IMR-90 (cell line): ENCODE measurements at regions not wholly inside any gene's neighbourhood (a gene's known extent, or its start where the extent isn't known, plus 50 kb on each side); places are given as distances from the start of the nearest gene placed in this dataset.

Experiments
- ATAC-seq: fragments of 200-7000 bp; cut with Tn5 transposase; 2 replicates; pipeline ENCODE4 v1.9.1; 2020; ENCODE audit warnings: low read depth, mild to moderate bottlenecking, moderate library complexity
- BruUV-seq: library from RNA; stranded (reverse); fragments of 400-500 nt; replicated peaks from 2 replicates; lab custom pipeline; 2021; lab: Mats Ljungman, UMichigan
- CTCF ChIA-PET: fragments of 300-600 bp; formaldehyde crosslinking; extraction: SDS; loops from one replicate; lab custom pipeline; 2021; ENCODE audit warnings: antibody characterized with exemption; lab: Yijun Ruan, JAX
- POLR2A ChIA-PET: fragments of 300-600 bp; sonication (Branson Sonifier 250); formaldehyde crosslinking; loops from one replicate; lab custom pipeline; 2022; ENCODE audit warnings: antibody characterized with exemption; ENCODE audit not compliant: unreplicated experiment; lab: Charles Lee
- DNase-seq: peaks from one replicate; pipeline ENCODE4 v3.0.0; 2013
- H2AFZ ChIP-seq: replicated peaks from 2 replicates; pipeline ENCODE3; 2013; ENCODE audit warnings: low read length, mild to moderate bottlenecking; ENCODE audit not compliant: poor library complexity
- H2AK5ac ChIP-seq: 2 replicates; pipeline ENCODE4 v1.6.1; 2013; ENCODE audit warnings: low read depth, low read length, inconsistent platforms
- H2AK9ac ChIP-seq: replicated peaks from 2 replicates; pipeline ENCODE3; 2013; ENCODE audit warnings: mild to moderate bottlenecking, low read depth, low read length, moderate library complexity; ENCODE audit not compliant: poor library complexity
- H2BK120ac ChIP-seq: 2 replicates; pipeline ENCODE4 v1.6.1; 2013; ENCODE audit warnings: low read depth, low read length, inconsistent platforms
- H2BK15ac ChIP-seq: 3 replicates; pipeline ENCODE4 v1.6.1; 2013; ENCODE audit warnings: low read depth, low read length, inconsistent platforms
- H2BK20ac ChIP-seq: 2 replicates; pipeline ENCODE4 v1.6.1; 2013; ENCODE audit warnings: low read depth, mild to moderate bottlenecking, inconsistent platforms, low read length, moderate library complexity
- H2BK5ac ChIP-seq: 2 replicates; pipeline ENCODE4 v1.6.1; 2013; ENCODE audit warnings: mild to moderate bottlenecking, low read depth, low read length, inconsistent platforms; ENCODE audit not compliant: poor library complexity, severe bottlenecking
- H3K14ac ChIP-seq: replicated peaks from 2 replicates; pipeline ENCODE4 v1.6.1; 2013; ENCODE audit warnings: low read depth, low read length, inconsistent platforms
- H3K18ac ChIP-seq: 2 replicates; pipeline ENCODE4 v1.6.1; 2013; ENCODE audit warnings: low read depth, low read length, control low read depth
- H3K23ac ChIP-seq: 2 replicates; pipeline ENCODE4 v1.6.1; 2013; ENCODE audit warnings: low read depth, low read length, inconsistent platforms
- H3K27ac ChIP-seq: 2 replicates; pipeline ENCODE4 v1.5.1; 2013; ENCODE audit warnings: mild to moderate bottlenecking, control low read depth, low read length; ENCODE audit not compliant: insufficient read depth
- H3K27me3 ChIP-seq: 2 replicates; pipeline ENCODE4 v1.6.1; 2013; ENCODE audit warnings: low read length; ENCODE audit not compliant: control insufficient read depth, insufficient read depth
- H3K36me3 ChIP-seq: 2 replicates; pipeline ENCODE4 v1.6.1; 2013; ENCODE audit warnings: low read length, mixed read lengths; ENCODE audit not compliant: control insufficient read depth, insufficient read depth
- H3K4ac ChIP-seq: 2 replicates; pipeline ENCODE4 v1.6.1; 2013; ENCODE audit warnings: low read depth, low read length, inconsistent platforms
- H3K4me1 ChIP-seq: 2 replicates; pipeline ENCODE4 v1.6.1; 2013; ENCODE audit warnings: low read length, mixed read lengths; ENCODE audit not compliant: control insufficient read depth, insufficient read depth
- H3K4me2 ChIP-seq: 2 replicates; pipeline ENCODE4 v1.6.1; 2013; ENCODE audit warnings: low read depth, mild to moderate bottlenecking, control low read depth, low read length, moderate library complexity
- H3K4me3 ChIP-seq: 2 replicates; pipeline ENCODE4 v1.5.1; 2013; ENCODE audit warnings: low read depth, mild to moderate bottlenecking, control low read depth, low read length, moderate library complexity; ENCODE audit not compliant: insufficient read depth
- H3K56ac ChIP-seq: 2 replicates; pipeline ENCODE4 v1.6.1; 2013; ENCODE audit warnings: low read length, inconsistent platforms; ENCODE audit not compliant: insufficient read depth; ENCODE audit errors: extremely low read depth
- H3K79me1 ChIP-seq, 2 experiments: 2 replicates each; pipeline ENCODE4 v1.6.1; 2013; ENCODE audit warnings: low read length in 2 of 2, inconsistent platforms in 1 of 2, low read depth in 1 of 2
- H3K9ac ChIP-seq: 2 replicates; pipeline ENCODE4 v1.6.1; 2013; ENCODE audit warnings: low read depth, low read length, control low read depth
- H3K9me1 ChIP-seq: 2 replicates; pipeline ENCODE4 v1.6.1; 2013; ENCODE audit warnings: low read length, inconsistent platforms; ENCODE audit not compliant: insufficient read depth
- H3K9me3 ChIP-seq: 2 replicates; pipeline ENCODE4 v1.6.1; 2013; ENCODE audit warnings: low read length; ENCODE audit not compliant: control insufficient read depth, insufficient read depth
- H4K20me1 ChIP-seq: 2 replicates; pipeline ENCODE4 v1.6.1; 2013; ENCODE audit warnings: low read length, inconsistent platforms; ENCODE audit not compliant: insufficient read depth
- H4K5ac ChIP-seq: 2 replicates; pipeline ENCODE4 v1.6.1; 2013; ENCODE audit warnings: mild to moderate bottlenecking, low read depth, low read length, control low read depth
- H4K8ac ChIP-seq, 2 experiments: 2 replicates each; pipeline ENCODE4 v1.6.1; 2013; ENCODE audit warnings: low read depth in 2 of 2, low read length in 2 of 2, control low read depth in 1 of 2, inconsistent platforms in 1 of 2
- H4K91ac ChIP-seq: 2 replicates; pipeline ENCODE4 v1.6.1; 2013; ENCODE audit warnings: low read depth, low read length, inconsistent platforms; ENCODE audit not compliant: insufficient read depth
- BHLHE40 ChIP-seq: fragments of 150-350 bp; IDR thresholded peaks from 2 replicates; pipeline ENCODE4 v1.6.1; 2016; ENCODE audit warnings: mild to moderate bottlenecking, low read depth, low read length
- CEBPB ChIP-seq: IDR thresholded peaks from 2 replicates; pipeline ENCODE4 v1.6.1; 2012; ENCODE audit warnings: low read depth, low read length, improper control_type of control experiment
- CHD1 ChIP-seq: IDR thresholded peaks from 2 replicates; pipeline ENCODE4 v1.6.1; 2012; ENCODE audit warnings: low read depth, low read length, improper control_type of control experiment
- CTCF ChIP-seq: conservative IDR thresholded peaks from 2 replicates; pipeline ENCODE4 v1.5.1; 2012; ENCODE audit warnings: mild to moderate bottlenecking, low read depth, low read length, improper control_type of control experiment
- ELK1 ChIP-seq: fragments of 150-350 bp; IDR thresholded peaks from 2 replicates; pipeline ENCODE4 v1.6.1; 2016; ENCODE audit warnings: low read depth, mild to moderate bottlenecking, low read length, moderate library complexity, borderline replicate concordance
- FOS ChIP-seq: fragments of 150-350 bp; IDR thresholded peaks from 2 replicates; pipeline ENCODE4 v1.6.1; 2016; ENCODE audit warnings: low read depth, low read length
- MAFK ChIP-seq: IDR thresholded peaks from 2 replicates; pipeline ENCODE4 v1.6.1; 2012; ENCODE audit warnings: low read depth, low read length, improper control_type of control experiment
- MAZ ChIP-seq: IDR thresholded peaks from 2 replicates; pipeline ENCODE4 v1.6.1; 2012; ENCODE audit warnings: low read depth, mild to moderate bottlenecking, low read length, improper control_type of control experiment, moderate library complexity, borderline replicate concordance
- MXI1 ChIP-seq: IDR thresholded peaks from 2 replicates; pipeline ENCODE4 v1.6.1; 2012; ENCODE audit warnings: low read depth, mild to moderate bottlenecking, low read length, moderate library complexity, borderline replicate concordance
- NFE2L2 ChIP-seq: fragments of 150-350 bp; IDR thresholded peaks from 2 replicates; pipeline ENCODE4 v1.6.1; 2016; ENCODE audit warnings: low read depth, mild to moderate bottlenecking, low read length
- POLR2A ChIP-seq: IDR thresholded peaks from 2 replicates; pipeline ENCODE4 v1.6.1; 2012; ENCODE audit warnings: mild to moderate bottlenecking, low read depth, low read length
- RAD21 ChIP-seq: IDR thresholded peaks from 2 replicates; pipeline ENCODE4 v1.6.1; 2012; ENCODE audit warnings: low read length, improper control_type of control experiment
- RCOR1 ChIP-seq: IDR thresholded peaks from 2 replicates; pipeline ENCODE4 v1.6.1; 2012; ENCODE audit warnings: mild to moderate bottlenecking, low read length, improper control_type of control experiment; ENCODE audit not compliant: insufficient replicate concordance
- RFX5 ChIP-seq: IDR thresholded peaks from 2 replicates; pipeline ENCODE4 v1.8.0; 2012; ENCODE audit warnings: low read depth, mild to moderate bottlenecking, low read length, moderate library complexity
- SMC3 ChIP-seq: fragments of 150-350 bp; IDR thresholded peaks from 2 replicates; pipeline ENCODE4 v1.6.1; 2016; ENCODE audit warnings: low read depth, mild to moderate bottlenecking, antibody characterized with exemption, low read length, moderate library complexity
- USF2 ChIP-seq: fragments of 150-350 bp; IDR thresholded peaks from 2 replicates; pipeline ENCODE4 v1.6.1; 2017; ENCODE audit warnings: mild to moderate bottlenecking, antibody characterized with exemption, low read length, low read depth
- WGBS, 2 experiments: methylation state at CpG; one replicate each; pipeline versions ENCODE4 v1.1.5 to v1.1.7; 2013; ENCODE audit warnings: missing lambda C conversion rate in 2 of 2; ENCODE audit not compliant: insufficient read length in 1 of 2; ENCODE audit errors: extremely low coverage in 2 of 2; 5-methylcytosine and 5-hydroxymethylcytosine counted together
- dilution Hi-C: fragments of 300-500 bp; cut with HindIII; formaldehyde crosslinking; loops from one replicate; pipeline ENCODE4 v1.14.3; 2018; ENCODE audit warnings: low sequenced_read_pairs; ENCODE audit not compliant: unreplicated experiment
- in situ Hi-C: fragments of 300-500 bp; cut with MboI; formaldehyde crosslinking; loops from 3 replicates; pipeline ENCODE4 v1.14.3; 2019; ENCODE audit warnings: low sequenced_read_pairs, inconsistent platforms, mixed read lengths
- intact Hi-C: fragments of 100-400 bp; cut with micrococcal nuclease; formaldehyde crosslinking; loops from 2 replicates; pipeline ENCODE4 v1.10.0; 2022

- TF ChIP-seq RFX5 (no peak), CHD1 (no peak), RCOR1 (no peak), CEBPB (no peak), POLR2A (no peak), FOS (no peak), NFE2L2 (no peak), MAZ (no peak), ELK1 (no peak), MAFK (no peak), BHLHE40 (no peak), MXI1 (no peak), RAD21 (no peak), CTCF (no peak), USF2 (no peak), SMC3 (no peak)
- Histone ChIP-seq H3K18ac (no peak overlapping the region), H2BK15ac (no peak overlapping the region), H4K8ac (no peak overlapping the region), H3K4me3 (no peak overlapping the region), H4K5ac (no peak overlapping the region), H3K9ac (no peak overlapping the region), H3K27ac (no peak overlapping the region), H3K23ac (no peak overlapping the region), H3K4me2 (no peak overlapping the region), H2BK120ac (no peak overlapping the region), H3K36me3 (no peaks in the 10 kb centered on the region), H3K4ac (no peak overlapping the region), H3K9me1 (no peaks in the 10 kb centered on the region), H2AK9ac (no peak overlapping the region), H2BK20ac (no peak overlapping the region), H3K9me3 (peaks cover 21% of the 10 kb centered on the region; the same call in 1 of the 2 replicates), H3K79me1 (no peaks in the 10 kb centered on the region), H2AFZ (no peak overlapping the region), H4K20me1 (no peaks in the 10 kb centered on the region), H4K91ac (no peak overlapping the region), H3K27me3 (no peaks in the 10 kb centered on the region), H2AK5ac (no peak overlapping the region), H2BK5ac (no peak overlapping the region), H3K4me1 (no peaks in the 10 kb centered on the region), H3K14ac (no peak overlapping the region), H3K56ac (no peak overlapping the region)
- ATAC-seq (no peak), DNase-seq (no peak)
- no CpG with 5 or more reads among the region's 10 CpGs for WGBS, 2 experiments
- in situ Hi-C loops: no loop called here
- intact Hi-C loops: no loop called here
- dilution Hi-C loops: no loop called here
- ChIA-PET POLR2A (no interaction called here), CTCF (no interaction called here)
- BruUV-seq: no TSS peak
Observed at GRCh38 chr2:15689654-15690053, 98.0 kb downstream of the DDX1 start.
